Pancreas (tissue), 10 donors: ENCODE measurements at regions not wholly inside any gene's neighbourhood (a gene's known extent, or its start where the extent isn't known, plus 50 kb on each side); places are given as distances from the start of the nearest gene placed in this dataset.

ENCODE experiments used
- ATAC-seq, 4 donors: fragments of 200-7000 bp; cut with Tn5 transposase; one replicate each; pipeline versions ENCODE4 v1.8.0 to v1.9.1; 2020; ENCODE audit warnings: mild to moderate bottlenecking in 4 of 4, moderate library complexity in 4 of 4
- DNase-seq, 6 donors: peaks; one replicate each; pipeline ENCODE4 v3.0.0-alpha.2; 2020
- FAIRE-seq: peaks from 2 replicates; lab custom pipeline; 2012; peaks lifted over from hg19 to GRCh38; lab: Jason Lieb, UNC
- H3K27ac ChIP-seq, 4 donors: fragments of 200-600 bp; sonication (generic); 1 replicate in 3 of 4; 2 replicates in 1 of 4; pipeline versions ENCODE4 v1.5.0 to v1.8.0; 2020
- H3K27me3 ChIP-seq, 4 donors: fragments of 200-600 bp; one replicate each; pipeline ENCODE4 v1.8.0; 2021
- H3K36me3 ChIP-seq, 3 donors: fragments of 200-600 bp; sonication (generic) in 1 of 3; one replicate each; pipeline versions ENCODE4 v1.5.0 to v1.8.0; 2020 to 2021
- H3K4me1 ChIP-seq, 3 donors: fragments of 200-600 bp; one replicate each; pipeline ENCODE4 v1.8.0; 2021
- H3K4me3 ChIP-seq, 4 donors: fragments of 200-600 bp; sonication (generic) in 2 of 4; one replicate each; pipeline versions ENCODE4 v1.5.0 to v1.8.0; 2020 to 2021
- H3K9me3 ChIP-seq, 4 donors: fragments of 200-600 bp; one replicate each; pipeline ENCODE4 v1.8.0; 2021
- WGBS, 2 donors: extraction: QIAGEN DNeasy Blood & Tissue Kit; methylation state at CpG; one replicate each; pipeline ENCODE4 v1.1.7; 2013; 5-methylcytosine and 5-hydroxymethylcytosine counted together
- intact Hi-C, 3 donors: fragments of 100-400 bp; cut with DNase I; formaldehyde crosslinking; loops; one replicate each; pipeline versions ENCODE4 v1.11.1 to v1.14.2; 2022
- TF ChIP-seq, protein P1 (sequence below), 4 donors: fragments of 200-600 bp; sonication (generic) in 3 of 4; IDR thresholded peaks; one replicate each; pipeline versions ENCODE4 v1.5.0 to v1.8.0; 2021; ENCODE audit warnings: antibody characterized with exemption in 4 of 4
- donor health status: healthy with polysubstance abuse.
- donor health status: DM: no; HTN: no; CAD: no; lungs with moderate emphysema.
- donor health status: DM: no; HTN: no; CAD: no.
- donor health status: control.
- donor health status: control.
- donor health status: Bipolar disorder and iron deficiency.
- donor health status: DM: yes; HTN: yes; CAD: no.
- donor health status: DM: no; HTN: no; CAD: no.
- donor health status: DM: no; HTN: no; CAD: no.
- donor health status: DM: yes; HTN: yes; CAD: no.

GRCh38 chr4:60384516-60384915 lies 815.6 kb upstream of the ADGRL3 start:
- FAIRE-seq (no peak), DNase-seq (no peak), ATAC-seq (no peak)
- Histone ChIP-seq H3K4me3 (no peak overlapping the region), H3K4me1 (no peaks in the 10 kb centered on the region), H3K36me3 (no peaks in the 10 kb centered on the region), H3K27ac (no peak overlapping the region), H3K27me3 (no peaks in the 10 kb centered on the region), H3K9me3 (no peaks in the 10 kb centered on the region)
- WGBS, 2 donors = 72 to 84% methylated on average over 2 of the region's 2 CpGs
- TF ChIP-seq, protein P1, sequence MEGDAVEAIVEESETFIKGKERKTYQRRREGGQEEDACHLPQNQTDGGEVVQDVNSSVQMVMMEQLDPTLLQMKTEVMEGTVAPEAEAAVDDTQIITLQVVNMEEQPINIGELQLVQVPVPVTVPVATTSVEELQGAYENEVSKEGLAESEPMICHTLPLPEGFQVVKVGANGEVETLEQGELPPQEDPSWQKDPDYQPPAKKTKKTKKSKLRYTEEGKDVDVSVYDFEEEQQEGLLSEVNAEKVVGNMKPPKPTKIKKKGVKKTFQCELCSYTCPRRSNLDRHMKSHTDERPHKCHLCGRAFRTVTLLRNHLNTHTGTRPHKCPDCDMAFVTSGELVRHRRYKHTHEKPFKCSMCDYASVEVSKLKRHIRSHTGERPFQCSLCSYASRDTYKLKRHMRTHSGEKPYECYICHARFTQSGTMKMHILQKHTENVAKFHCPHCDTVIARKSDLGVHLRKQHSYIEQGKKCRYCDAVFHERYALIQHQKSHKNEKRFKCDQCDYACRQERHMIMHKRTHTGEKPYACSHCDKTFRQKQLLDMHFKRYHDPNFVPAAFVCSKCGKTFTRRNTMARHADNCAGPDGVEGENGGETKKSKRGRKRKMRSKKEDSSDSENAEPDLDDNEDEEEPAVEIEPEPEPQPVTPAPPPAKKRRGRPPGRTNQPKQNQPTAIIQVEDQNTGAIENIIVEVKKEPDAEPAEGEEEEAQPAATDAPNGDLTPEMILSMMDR (IDR thresholded peaks at IDR 0.05) = no peak
- intact Hi-C loops = no loop called here

GRCh38 chr4:60389633-60390032 lies 810.5 kb upstream of the ADGRL3 start:
- TF ChIP-seq, protein P1 (IDR thresholded peaks at IDR 0.05) = no peak
- no peaks in the 10 kb centered on the region for H3K9me3 ChIP-seq
- 64 to 77% methylated on average over 4 of the region's 4 CpGs for WGBS, 2 donors
- no peaks in the 10 kb centered on the region for H3K4me1 ChIP-seq
- ATAC-seq (no peak), FAIRE-seq (no peak), DNase-seq (no peak)
- intact Hi-C loops = no loop called here
- H3K36me3 ChIP-seq = no peaks in the 10 kb centered on the region
- no peaks in the 10 kb centered on the region for H3K27me3 ChIP-seq
- no peak overlapping the region for H3K27ac ChIP-seq
- H3K4me3 ChIP-seq = no peak overlapping the region

GRCh38 chr4:60396341-60397049 lies 803.6 kb upstream of the ADGRL3 start:
- intact Hi-C loops = no loop called here
- WGBS, 2 donors = 40 to 44% methylated on average over 5 of the region's 5 CpGs
- DNase-seq = no peak
- TF ChIP-seq, protein P1 (IDR thresholded peaks at IDR 0.05) = no peak
- Histone ChIP-seq H3K36me3 (no peaks in the 10 kb centered on the region), H3K4me1 (no peaks in the 10 kb centered on the region), H3K27me3 (no peaks in the 10 kb centered on the region), H3K27ac (no peak overlapping the region), H3K9me3 (no peaks in the 10 kb centered on the region), H3K4me3 (no peak overlapping the region)
- ATAC-seq = no peak
- no peak for FAIRE-seq

- Histone ChIP-seq H3K9me3 (no peaks in the 10 kb centered on the region), H3K36me3 (no peaks in the 10 kb centered on the region), H3K27ac (no peak overlapping the region), H3K4me1 (no peaks in the 10 kb centered on the region), H3K4me3 (no peak overlapping the region), H3K27me3 (no peaks in the 10 kb centered on the region)
- intact Hi-C loops = no loop called here
- whole genome bisulfite sequencing, 2 donors = 21 to 30% methylated on average over 2 of the region's 2 CpGs
- ATAC-seq (no peak), FAIRE-seq (no peak), DNase-seq (no peak)
- TF ChIP-seq, protein P1 (IDR thresholded peaks at IDR 0.05) = no peak
These were observed 799.5 kb upstream of the ADGRL3 start for GRCh38 chr4:60400593-60400992.

DNA sequence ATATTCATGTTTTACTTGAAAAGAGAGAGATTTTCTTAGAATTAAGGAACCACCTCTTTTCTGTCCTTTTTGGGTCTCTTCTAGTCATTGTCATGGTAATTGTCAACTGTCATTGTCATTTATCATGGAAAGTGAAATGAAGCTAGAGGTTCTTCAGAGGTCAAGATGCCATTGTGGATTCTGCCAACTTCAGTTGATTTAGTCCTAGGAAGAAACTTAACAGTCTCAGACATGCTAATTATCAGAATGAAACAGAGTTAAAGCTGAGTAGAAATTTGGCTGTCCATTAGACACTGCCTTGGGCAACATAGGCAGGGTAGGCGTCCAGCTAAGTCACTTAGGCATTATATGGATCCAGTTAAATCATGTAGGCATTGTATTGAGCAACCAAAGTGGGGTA lies 796.1 kb upstream of the ADGRL3 start:
- no peak for DNase-seq
- Histone ChIP-seq H3K4me3 (no peak overlapping the region), H3K36me3 (no peaks in the 10 kb centered on the region), H3K27me3 (no peaks in the 10 kb centered on the region), H3K27ac (no peak overlapping the region), H3K4me1 (no peaks in the 10 kb centered on the region), H3K9me3 (no peaks in the 10 kb centered on the region)
- TF ChIP-seq, protein P1 (IDR thresholded peaks at IDR 0.05) = no peak
- FAIRE-seq = no peak
- no peak for ATAC-seq
- intact Hi-C loops = no loop called here
- 0 to 1% methylated on average over 1 of the region's 1 CpG for WGBS, 2 donors
